ENCODE measurements at regions not wholly inside any gene's neighbourhood (a gene's known extent, or its start where the extent isn't known, plus 50 kb on each side); places are given as distances from the start of the nearest gene placed in this dataset.
"Not testable (repeated sequence)": the region's sequence is repeated elsewhere in the genome, so short reads cannot be mapped to it uniquely, and the experiment has no call there.

DNA sequence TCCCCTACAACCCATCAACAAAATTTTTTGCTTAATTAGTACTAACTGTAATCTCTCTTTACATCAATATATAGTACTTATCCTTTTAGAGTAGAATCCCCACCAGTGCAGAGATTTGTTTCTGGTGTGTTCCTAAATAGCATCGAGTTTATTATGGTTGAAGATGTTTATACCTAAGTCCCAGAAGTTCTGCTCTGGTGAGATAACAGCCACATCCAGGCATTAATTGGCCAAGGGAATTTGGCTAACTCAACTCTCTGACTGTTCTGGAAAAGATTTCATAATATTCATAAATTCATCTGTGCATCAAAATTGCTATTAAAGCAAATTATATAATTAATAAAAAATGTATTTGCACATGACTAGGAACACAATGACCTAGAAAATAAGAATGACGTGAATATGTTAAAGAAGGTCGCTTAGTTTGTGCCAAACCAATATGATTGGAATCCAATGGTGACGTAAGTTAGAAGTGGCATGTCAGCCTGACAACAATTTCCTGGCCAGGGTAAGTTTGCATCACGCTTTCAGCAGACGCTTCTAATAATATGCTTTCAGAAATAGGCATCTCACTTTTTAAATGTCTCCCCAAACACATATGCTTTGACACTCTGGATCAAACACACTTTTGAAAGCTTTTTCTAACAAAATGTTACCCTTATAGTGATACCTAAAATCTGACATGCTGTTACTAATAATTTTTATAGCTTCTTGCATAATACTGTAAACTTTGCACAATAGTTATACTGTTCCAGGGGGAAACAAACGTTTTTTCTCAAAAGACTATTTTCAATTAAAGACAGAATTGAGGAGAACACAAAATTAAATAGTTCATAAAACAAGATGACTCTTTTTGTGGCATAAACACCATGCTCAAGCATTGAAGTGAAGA lies 236.7 kb downstream of the TENT5A start:
- no peak for DNase-seq (ENCODE audit: low read depth)
- in situ Hi-C loops (cut with HindIII; ENCODE audit: low pct_unique_long_range_greater_than_20kb, low sequenced_read_pairs): no loop called here

DNA sequence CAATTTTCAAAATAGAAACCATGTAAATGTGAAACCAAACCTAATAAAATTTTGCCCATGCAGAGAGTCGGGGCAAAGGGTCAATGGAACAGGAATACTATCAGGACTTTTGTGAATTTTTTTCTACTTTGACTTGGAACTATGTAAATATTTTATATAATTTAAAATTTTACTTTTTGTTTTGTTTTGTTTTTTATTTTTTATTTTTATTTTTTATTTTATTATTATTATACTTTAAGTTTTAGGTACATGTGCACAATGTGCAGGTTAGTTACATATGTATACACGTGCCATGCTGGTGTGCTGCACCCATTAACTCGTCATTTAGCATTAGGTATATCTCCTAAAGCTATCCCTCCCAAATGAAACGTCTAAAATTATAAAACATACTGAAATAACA lies 238.3 kb downstream of the TENT5A start:
- in situ Hi-C loops (cut with HindIII; ENCODE audit: low pct_unique_long_range_greater_than_20kb, low sequenced_read_pairs); DNase-seq (ENCODE audit: low read depth): not testable (repeated sequence)

DNA sequence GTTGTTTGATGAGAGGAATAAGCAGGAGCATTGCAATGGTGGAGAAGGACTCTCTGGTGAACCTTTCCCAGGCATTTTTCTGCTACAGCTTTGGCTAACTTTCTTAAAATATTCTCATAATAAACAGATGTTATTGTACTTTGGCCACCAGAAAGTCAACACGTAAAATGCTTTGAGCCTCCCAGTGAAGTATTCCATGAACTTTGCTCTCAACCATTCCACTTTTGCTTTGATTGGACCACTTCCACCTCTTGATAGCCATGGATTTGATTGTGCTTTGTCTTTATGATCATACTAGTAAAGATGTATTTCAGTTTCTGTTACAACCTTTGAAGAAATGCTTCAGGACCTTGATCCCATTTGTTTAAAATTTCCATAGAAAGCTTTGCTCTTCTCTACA lies 241.1 kb downstream of the TENT5A start:
- in situ Hi-C loops (cut with HindIII; ENCODE audit: low pct_unique_long_range_greater_than_20kb, low sequenced_read_pairs): no loop called here
- DNase-seq (ENCODE audit: low read depth): no peak

DNA sequence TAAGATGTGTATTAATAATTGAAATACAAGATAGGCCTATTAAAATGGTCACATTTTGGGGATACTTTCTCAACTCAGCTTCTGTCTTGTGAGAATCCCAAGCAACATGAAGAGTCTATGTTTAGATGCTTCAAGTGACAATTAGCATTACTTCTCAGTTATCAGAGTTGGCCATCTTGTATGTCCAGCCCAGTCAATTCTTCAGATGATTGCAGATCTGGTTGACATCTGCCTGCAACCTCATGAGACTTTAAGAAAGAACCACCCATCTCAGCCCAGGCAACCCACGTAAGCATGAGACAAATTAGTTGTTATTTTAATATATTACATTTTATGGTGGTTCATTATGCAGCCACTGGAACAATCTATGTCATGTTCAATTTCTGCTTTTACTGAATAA lies 256.5 kb downstream of the TENT5A start:
- no peak for DNase-seq (ENCODE audit: low read depth)
- in situ Hi-C loops (cut with HindIII; ENCODE audit: low pct_unique_long_range_greater_than_20kb, low sequenced_read_pairs): no loop called here

DNA sequence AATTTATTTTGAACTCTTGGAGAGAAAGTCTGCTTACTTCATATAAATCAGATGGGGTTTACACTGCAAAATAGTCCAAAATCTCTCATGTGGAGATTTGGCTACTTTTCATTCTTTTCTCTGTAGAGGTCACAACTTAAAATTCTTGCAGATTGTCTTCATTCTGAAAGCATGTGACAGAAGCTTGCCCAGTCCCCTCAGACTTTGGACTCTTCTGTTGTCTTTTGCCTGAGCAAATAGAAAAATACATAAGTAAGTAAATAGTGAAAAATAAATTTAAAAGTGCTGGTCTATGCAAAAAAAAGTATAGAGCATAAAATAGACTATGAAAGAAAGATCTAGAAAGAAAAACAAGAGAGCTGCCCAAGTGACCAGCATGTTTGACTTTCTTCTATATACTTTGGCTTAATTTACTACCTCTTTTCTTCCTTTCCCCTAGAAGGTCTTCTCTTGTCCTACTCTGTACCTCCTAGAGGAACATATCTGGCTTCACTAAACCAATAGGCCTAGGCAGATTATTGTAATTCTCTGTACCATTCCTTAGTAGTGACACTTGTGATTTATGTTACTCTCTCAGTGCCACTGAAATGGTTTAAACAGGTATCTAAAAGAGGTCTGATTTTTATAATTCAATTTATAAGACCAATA lies 260.9 kb downstream of the TENT5A start:
- no peak for DNase-seq (ENCODE audit: low read depth)
- in situ Hi-C loops (cut with HindIII; ENCODE audit: low pct_unique_long_range_greater_than_20kb, low sequenced_read_pairs): no loop called here

DNA sequence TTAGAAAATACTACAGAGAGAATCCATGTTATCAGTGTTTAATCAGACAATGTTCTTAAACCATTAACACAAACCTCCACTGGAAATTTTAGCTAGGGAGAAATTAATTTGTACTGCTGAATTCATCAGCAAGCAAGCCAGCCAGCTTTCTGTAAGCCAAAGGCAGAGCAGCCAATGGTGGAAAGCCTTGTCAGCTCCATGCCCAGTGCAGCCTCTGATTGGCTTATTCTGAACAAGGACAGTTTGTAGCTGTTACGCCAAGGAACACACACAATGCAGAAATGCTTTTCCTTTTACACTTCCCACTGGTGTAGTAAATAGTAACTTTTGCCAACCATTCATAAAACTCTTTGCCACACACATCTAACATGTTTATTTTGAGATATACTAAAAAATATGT lies 265.0 kb downstream of the TENT5A start:
- DNase-seq (ENCODE audit: low read depth): no peak
- in situ Hi-C loops (cut with HindIII; ENCODE audit: low pct_unique_long_range_greater_than_20kb, low sequenced_read_pairs): no loop called here

DNA sequence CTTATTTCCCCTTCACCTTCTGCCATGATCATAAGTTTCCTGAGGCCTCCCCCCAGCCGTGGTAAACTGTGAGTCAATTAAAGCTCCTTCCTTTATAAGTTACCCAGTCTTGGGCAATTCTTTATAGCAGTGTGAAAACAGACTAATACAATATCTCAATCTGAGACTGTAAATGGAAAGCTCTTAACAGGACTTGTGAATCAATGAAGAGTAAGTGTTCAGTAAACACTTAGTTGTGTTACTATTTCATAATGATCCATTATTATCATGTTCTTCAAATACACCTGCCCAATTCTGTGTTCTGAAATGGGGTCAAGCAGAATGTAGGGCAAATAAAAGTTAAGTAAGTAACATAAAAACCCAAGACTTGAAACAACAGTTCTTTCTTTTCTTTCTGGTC lies 266.2 kb downstream of the TENT5A start:
- in situ Hi-C loops (cut with HindIII; ENCODE audit: low pct_unique_long_range_greater_than_20kb, low sequenced_read_pairs): no loop called here
- DNase-seq (ENCODE audit: low read depth): no peak

DNA sequence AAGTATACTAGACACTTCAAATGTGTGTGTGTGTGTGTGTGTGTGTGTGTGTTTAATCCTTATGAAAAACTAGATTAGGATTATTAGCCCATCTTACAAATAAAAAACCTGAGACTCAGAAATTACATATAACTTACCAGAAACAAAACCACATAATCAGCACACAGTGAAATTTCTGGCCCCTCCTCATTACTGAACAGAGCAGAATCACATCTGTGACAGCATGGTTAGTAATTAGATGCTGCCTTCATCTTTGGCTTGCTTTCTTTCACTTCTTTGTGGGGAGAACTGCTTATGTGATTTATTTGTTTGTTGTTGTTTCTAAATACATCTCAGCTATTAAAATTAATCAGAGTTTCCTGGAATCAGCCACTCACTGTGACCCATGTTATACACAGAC lies 267.1 kb downstream of the TENT5A start:
- in situ Hi-C loops (cut with HindIII; ENCODE audit: low pct_unique_long_range_greater_than_20kb, low sequenced_read_pairs): no loop called here
- no peak for DNase-seq (ENCODE audit: low read depth)

DNA sequence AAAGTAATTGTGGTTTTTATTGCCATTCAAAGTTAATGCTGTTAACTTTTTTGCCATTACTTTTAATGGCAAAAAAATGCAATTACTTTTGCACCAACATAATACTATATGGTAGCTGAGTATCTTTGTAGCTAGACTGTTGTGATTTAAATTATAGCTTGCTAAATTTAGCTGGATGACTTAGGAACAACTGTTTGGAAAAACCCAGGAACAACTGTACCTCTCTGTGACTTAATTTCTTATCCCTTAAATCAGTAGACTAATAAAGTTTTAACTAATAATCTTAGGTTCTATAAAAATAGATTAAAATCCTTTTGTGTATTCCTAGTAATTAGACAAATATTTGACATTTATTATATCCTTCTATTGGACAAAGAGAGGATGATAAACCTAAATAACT lies 268.2 kb downstream of the TENT5A start:
- DNase-seq (ENCODE audit: low read depth): no peak
- in situ Hi-C loops (cut with HindIII; ENCODE audit: low pct_unique_long_range_greater_than_20kb, low sequenced_read_pairs): no loop called here

DNA sequence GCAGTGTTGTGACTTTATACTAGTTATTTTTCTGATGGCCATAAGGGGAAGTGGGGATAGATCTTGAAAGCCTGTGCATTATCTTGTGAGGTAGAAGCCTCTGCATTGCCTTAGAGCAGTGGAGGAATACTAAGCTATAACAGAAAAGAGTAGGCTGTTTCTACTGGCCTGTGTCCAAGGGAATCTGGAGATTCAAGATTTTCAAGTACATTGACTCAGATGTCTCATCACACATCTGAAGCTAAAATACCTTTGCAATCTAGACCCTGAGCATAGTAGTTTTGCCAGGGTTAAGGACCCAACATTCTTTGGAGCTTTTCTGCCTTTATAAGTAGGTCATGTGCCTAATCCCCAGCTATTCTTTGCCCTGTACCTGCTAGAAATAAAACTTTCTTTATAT lies 272.3 kb downstream of the TENT5A start:
- DNase-seq (ENCODE audit: low read depth): no peak
- in situ Hi-C loops (cut with HindIII; ENCODE audit: low pct_unique_long_range_greater_than_20kb, low sequenced_read_pairs): no loop called here

DNA sequence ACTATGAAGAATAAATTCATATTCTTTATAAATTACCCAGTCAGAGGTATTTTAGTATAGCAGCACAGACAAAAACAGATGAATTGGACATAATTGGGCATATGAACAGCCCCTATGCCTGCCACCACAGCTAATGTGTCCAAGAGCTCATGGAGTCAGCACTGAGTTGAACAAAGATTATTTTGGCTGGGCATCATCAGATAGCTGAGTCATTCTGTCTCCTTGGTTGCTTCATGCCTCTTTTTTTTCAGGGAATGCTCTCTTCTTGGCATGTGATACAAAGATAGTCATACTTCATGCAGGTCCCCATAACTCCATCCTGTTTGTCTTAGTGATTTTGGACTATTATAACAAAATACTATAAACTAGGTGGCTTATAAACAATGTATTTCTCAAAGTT lies 275.6 kb downstream of the TENT5A start:
- no peak for DNase-seq (ENCODE audit: low read depth)

DNA sequence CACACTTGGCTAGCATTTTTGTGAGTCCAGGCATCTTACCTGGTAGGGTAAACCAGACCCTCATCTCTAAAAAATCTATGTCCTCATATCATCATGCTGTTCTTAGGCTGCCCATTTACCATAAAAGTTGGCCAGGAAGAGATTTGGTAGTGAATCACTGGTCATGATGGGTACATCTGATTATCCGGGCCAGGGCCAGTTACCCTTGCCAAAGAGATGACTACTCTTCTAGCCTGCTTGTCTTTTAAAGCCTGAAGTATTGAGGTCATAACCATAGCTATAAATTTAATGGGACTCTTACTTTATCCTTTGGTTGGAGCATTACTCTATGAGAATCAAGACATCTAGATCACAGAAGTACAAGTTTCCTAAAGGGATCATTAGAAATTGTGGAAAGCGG lies 276.8 kb downstream of the TENT5A start:
- no peak for DNase-seq (ENCODE audit: low read depth)

More for the DNA sequence above, 275.6 kb downstream of the TENT5A start:
- in situ Hi-C loops (cut with HindIII; ENCODE audit: low pct_unique_long_range_greater_than_20kb, low sequenced_read_pairs): no loop called here

DNA sequence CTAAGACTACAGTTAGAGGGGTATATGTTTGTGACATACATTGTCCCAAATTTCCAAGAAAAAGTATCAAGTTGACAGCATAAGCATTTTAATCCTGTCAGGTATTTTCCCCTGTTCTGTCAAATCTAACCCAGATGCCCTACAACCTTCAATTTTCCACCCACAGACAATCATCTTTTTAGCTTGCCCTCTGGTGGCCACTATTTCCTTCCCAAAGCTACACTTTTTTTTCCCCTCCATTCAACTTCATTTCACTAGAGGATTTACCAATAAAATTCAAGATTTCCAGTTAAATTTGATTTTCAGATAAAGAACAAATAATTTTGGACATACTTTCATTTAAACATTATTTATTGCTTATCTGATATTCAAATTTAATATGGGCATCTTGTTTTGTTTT lies 286.6 kb downstream of the TENT5A start:
- in situ Hi-C loops (cut with HindIII; ENCODE audit: low pct_unique_long_range_greater_than_20kb, low sequenced_read_pairs): no loop called here
- DNase-seq (ENCODE audit: low read depth): no peak

More for the DNA sequence above, 276.8 kb downstream of the TENT5A start:
- in situ Hi-C loops (cut with HindIII; ENCODE audit: low pct_unique_long_range_greater_than_20kb, low sequenced_read_pairs): no loop called here

DNA sequence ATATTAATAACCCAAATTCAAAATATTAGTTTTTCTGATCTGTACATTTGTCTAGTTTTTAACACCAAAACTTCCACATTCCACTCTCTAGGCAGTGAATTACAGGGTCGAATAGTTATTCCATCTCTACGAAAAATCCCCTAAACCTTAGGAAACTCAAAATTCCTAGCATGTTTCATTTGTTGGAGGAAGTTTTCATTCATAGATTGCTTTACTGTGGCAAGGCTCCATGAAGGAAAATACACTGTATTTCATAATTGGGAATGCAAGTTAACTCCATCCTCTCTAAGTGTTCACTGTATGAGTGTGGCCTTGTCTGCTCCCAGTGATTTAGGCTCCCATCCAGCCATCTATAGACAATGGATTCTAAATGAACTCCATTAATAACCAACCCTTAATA lies 296.1 kb downstream of the TENT5A start:
- no peak for DNase-seq (ENCODE audit: low read depth)
- in situ Hi-C loops (cut with HindIII; ENCODE audit: low pct_unique_long_range_greater_than_20kb, low sequenced_read_pairs): no loop called here

DNA sequence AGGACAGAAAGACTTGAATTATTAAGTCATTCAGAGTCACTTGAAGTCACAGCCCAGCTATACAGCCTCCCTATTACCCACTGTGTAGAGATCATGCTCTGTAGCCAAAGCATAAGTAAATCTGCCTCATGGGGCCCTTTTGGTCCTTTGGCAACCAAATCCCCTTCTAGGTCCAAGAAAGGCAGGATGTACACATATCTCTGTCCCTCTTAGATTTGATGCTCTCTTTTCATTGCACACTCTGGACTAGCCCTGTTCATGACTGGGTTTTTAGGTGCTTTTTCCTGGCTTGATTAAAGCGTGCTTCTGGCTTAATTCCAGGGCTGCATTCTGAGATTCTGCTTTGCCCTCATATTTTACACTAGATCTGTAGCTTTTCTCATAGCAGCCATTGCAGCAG lies 296.8 kb downstream of the TENT5A start:
- DNase-seq (ENCODE audit: low read depth): no peak
- in situ Hi-C loops (cut with HindIII; ENCODE audit: low pct_unique_long_range_greater_than_20kb, low sequenced_read_pairs): no loop called here

DNA sequence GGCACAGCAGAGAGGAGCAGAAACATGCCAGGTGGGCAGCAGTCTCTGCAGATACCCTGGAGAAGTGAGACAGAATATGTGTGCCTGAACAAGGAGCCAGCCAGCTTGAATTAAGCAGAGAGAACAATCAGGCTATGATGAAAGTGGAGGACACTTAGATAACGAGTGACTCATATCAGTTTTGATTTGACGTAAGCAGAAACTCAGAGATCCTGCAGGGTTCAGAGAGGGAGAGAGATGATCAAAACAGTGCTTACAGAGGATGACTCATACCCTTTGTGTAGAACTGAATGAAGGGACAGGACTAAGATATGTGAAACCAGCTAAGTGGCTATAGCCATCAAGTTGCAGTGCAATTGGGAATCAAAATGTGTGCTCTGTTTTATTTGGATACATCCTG lies 300.7 kb downstream of the TENT5A start:
- in situ Hi-C loops (cut with HindIII; ENCODE audit: low pct_unique_long_range_greater_than_20kb, low sequenced_read_pairs): no loop called here
- DNase-seq (ENCODE audit: low read depth): peak; percentile 60

DNA sequence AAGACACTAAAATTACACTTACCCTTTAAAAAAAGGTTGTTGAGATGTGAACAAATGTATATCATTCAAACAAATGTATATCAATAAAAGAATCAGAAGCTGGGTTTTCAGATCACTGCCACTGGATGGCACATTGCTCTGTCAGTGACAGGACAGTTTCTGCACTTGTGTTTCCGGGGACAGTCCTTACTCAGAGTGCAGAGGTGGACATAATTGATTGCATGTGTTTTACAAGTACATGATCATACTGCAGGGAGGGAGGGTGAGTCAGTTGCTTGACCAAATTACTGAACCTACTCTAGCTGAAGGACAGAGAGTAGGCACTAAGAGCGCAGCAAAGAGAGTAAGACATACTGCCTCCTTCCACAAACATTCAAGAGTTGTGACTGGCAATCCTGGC lies 302.3 kb downstream of the TENT5A start:
- DNase-seq (ENCODE audit: low read depth): peak; percentile 3
- in situ Hi-C loops (cut with HindIII; ENCODE audit: low pct_unique_long_range_greater_than_20kb, low sequenced_read_pairs): no loop called here

DNA sequence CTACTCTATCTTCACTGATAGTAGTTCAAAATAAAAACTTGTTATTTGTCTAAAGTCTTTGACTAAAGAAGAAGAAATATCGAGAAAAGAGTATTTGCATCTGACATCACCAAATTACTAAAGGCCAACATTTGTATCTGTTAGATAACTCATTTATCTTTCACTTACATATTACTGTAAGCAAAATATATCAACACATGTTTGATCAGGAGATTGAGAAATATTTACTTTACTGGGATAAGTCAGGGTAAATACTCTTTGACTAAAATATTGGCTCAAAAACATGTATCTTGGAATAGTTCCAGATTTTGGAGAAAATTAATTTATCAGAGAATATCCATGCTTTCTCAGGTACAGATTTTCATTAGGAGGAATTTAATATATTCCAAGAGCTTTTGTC lies 306.0 kb downstream of the TENT5A start:
- no peak for DNase-seq (ENCODE audit: low read depth)
- in situ Hi-C loops (cut with HindIII; ENCODE audit: low pct_unique_long_range_greater_than_20kb, low sequenced_read_pairs): no loop called here

DNA sequence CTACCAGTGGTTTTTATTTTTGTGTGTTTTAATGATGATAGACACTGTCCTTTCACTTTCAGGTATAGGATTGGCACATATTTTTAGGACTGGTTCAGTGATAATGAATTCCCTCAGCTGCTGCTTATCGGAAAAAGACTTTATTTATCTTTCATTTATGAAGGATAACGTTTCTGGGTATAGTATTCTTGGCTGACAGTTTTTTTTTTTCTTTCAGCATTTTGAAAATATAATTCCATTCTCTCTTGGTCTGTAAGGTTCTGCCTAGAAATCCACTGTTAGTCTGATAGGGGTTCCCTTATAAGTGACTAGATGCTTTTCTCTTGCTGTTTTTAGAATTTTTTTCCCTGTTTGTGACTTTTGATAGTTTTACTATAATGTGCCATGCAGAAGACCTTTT lies 313.1 kb downstream of the TENT5A start:
- in situ Hi-C loops (cut with HindIII; ENCODE audit: low pct_unique_long_range_greater_than_20kb, low sequenced_read_pairs): no loop called here
- no peak for DNase-seq (ENCODE audit: low read depth)

DNA sequence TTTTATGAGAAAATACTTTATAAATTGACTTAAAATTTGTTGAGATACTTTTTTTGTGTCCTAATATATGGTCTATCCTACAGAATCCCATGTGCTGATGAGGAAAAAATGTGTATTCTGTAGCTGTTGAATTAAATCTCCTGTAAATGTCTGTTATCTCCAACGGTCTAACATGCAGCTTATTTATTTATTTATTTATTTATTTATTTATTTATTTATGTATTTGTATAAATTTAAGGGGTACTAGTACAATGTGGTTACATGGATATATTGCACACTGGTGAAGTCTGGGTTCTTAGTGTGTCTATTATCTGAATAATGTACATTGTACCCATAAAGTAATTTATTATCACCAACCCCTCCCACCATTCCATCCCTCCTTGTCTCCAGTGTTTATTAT lies 315.5 kb downstream of the TENT5A start:
- DNase-seq (ENCODE audit: low read depth): no peak
- in situ Hi-C loops (cut with HindIII; ENCODE audit: low pct_unique_long_range_greater_than_20kb, low sequenced_read_pairs): no loop called here

Measured in Caki2 (cell line).